Pons (tissue), 1 donor: ENCODE measurements at regions not wholly inside any gene's neighbourhood (a gene's known extent, or its start where the extent isn't known, plus 50 kb on each side); places are given as distances from the start of the nearest gene placed in this dataset.
"Not testable (repeated sequence)": the region's sequence is repeated elsewhere in the genome, so short reads cannot be mapped to it uniquely, and the experiment has no call there.

ENCODE experiments used
- DNase-seq: peaks from one replicate; pipeline ENCODE4 v3.0.0-alpha.2; 2016; ENCODE audit warnings: low spot score

DNA sequence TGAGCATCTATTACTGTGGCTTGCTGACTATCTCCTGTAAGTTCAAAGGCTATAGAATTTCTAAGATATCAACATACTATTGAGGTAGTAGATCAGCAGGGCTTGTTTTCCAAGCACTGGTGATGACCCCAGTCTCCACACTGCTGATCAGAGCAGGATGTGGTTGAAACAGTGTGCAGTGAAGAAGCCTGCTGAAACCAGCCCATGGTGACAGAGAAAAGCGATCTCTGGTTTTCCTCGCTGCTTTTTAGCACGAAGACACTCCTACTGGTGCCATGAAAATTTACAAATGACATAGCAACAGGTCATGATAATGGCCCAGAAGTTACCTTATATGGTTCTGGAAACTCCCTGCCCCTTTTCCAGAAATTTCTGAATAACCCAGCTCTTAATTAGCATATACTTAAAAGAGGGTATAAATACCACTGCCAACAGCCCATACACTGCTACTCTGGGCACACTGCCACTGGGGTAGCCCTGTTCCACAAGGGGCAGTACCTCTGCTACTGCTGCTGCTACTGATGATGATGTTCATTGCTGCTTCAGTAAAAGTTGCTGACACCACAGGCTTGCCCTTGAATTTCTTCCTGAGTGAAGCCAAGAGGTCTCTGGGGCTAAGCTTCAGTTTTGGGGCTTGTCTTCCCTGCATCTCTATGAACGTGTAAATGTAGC, 1689.5 kb upstream of the PCDH10 start:
- no peak for DNase-seq

DNA sequence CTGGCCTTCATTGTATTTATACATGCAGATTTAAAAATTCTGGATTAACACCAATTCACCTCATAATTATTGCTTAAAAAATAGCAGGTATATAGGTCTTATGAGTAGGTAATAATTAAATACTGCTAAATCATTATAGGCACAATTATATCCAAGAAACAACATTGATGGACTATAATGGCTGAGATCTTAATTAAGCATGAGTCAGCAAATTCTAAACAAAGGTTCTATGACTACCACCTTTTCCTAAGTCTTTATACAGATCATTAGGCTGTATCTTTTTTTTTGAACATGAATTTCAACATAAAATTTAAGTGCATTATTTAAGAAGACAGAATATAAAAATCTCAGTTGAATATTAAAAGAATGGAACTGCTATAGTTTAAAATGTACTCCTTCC, 1678.7 kb upstream of the PCDH10 start:
- no peak for DNase-seq

- DNase-seq: no peak
These were observed 1660.3 kb upstream of the PCDH10 start for GRCh38 chr4:131488772-131489171.

DNA sequence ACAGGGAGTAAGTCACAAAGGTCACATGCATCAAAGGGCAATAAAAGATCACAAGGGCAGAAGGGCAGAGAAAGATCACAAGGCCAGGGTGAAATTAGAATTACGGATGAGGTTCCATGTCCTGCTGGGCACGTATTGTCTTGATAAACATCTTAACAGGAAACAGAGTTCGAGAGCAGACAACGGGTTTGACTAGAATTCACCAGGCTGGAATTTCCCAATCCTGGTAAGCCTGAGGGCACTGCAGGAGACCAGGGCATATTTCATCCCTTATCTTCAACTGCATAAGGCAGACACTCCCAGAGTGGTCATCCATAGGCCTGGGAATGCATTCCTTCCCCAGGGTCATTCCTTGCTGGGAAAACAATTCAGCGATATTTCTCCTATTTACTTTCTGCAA, 1652.9 kb upstream of the PCDH10 start:
- not testable (repeated sequence) for DNase-seq

GRCh38 chr4:131499141-131499873, 1649.8 kb upstream of the PCDH10 start:
- no peak for DNase-seq

GRCh38 chr4:131509521-131509920, 1639.6 kb upstream of the PCDH10 start:
- DNase-seq: no peak

DNA sequence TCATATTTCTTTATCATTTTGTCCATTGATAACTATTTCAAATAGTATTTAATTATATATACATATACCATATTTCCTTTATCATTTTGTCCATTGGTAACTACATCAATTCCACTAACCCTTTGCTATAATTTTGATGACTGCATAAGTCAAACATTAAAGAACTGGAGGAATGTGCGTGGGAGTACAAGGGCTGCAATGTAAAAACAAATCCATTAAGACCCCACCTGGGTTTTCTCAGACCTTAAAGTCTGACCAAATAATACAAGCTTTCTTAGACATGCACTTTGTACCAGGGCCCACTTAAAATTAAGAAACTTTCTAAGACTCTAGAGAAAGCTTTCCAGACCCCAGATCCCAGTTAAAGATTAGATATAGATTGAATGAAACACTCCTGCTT, 1622.4 kb upstream of the PCDH10 start:
- DNase-seq: no peak

DNA sequence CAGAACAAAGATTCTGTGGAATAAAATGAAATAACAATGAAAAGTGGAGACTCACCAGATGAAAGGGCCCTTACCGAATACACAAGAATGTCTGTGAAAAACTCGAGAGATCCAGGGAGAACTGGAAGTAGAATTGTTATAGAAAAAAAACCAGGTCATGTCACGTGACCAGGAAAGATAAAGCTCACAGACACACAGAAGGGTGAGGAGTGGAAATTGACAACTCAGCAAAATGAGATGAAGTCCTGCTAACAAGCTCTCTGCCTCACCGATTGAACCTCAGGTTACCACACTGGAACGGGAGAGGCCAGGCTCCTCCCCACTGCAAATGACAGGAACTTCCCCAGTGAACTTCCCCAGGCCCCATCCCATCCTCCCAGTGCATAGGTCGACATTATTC, 1618.0 kb upstream of the PCDH10 start:
- no peak for DNase-seq

GRCh38 chr4:131534944-131535645, 1614.0 kb upstream of the PCDH10 start:
- no peak for DNase-seq

DNA sequence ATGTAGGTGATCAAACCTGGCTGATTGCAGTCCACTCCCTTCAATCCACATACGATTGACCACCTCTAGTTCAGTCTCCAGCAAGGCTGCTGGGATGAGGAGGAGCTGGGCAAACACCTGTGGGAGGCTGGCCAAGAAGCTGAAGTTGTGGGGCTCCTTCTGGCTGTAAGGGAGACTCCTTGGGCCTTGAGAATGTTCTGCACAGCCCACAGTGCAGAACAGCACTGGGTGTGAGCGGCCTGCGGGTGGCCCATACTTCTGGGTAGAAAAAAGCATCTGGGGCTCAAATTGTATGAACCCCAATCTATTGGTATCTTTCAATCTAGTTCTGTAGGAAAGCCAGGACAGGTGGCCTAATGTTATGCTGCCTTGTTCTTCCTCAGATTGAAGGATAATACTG, 1608.8 kb upstream of the PCDH10 start:
- no peak for DNase-seq

DNA sequence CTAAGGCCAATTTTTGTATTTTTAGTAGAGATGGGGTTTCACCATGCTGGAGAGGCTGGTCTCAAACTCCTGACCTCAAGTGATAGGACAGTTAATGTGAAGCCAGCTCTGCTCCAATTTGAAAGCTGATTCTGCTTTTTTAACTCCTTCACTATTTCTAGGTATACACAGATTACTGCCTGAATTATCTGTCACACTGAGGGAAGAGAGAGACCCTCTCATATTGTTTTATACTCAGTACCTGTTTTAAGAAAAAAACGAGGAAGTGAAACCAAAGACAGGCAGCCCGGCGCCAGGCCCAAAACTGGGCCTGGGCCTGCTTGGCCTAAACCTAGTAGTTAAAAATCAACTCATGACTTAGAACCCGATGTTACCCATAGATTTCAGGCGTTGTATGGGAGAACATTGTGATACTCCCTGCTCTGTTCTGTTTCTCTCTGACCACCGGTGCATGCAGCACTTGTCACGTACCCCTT, 1601.5 kb upstream of the PCDH10 start:
- DNase-seq: no peak

DNA sequence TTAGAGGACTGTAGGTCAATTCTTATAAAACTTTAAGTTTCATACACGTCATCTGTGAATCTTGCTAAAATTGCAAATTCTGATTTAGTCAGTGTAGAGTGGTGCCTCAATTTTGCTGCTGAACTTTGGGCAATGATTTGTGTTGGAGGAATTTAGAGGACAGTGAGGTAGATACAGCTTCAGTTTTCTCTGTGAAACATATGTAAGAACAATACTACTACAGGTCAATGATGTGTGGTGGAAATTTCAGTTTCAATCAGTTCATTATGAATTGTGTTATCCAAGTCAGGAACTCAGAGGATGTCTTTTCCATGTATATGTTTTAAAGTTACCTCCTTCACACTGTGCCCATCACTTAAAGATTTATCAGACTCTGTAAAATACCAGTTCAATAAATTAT, 1597.8 kb upstream of the PCDH10 start:
- DNase-seq: no peak

- DNase-seq: no peak
These were observed 1583.1 kb upstream of the PCDH10 start for GRCh38 chr4:131566026-131566425.

GRCh38 chr4:131584587-131584986, 1564.5 kb upstream of the PCDH10 start:
- DNase-seq: no peak

DNA sequence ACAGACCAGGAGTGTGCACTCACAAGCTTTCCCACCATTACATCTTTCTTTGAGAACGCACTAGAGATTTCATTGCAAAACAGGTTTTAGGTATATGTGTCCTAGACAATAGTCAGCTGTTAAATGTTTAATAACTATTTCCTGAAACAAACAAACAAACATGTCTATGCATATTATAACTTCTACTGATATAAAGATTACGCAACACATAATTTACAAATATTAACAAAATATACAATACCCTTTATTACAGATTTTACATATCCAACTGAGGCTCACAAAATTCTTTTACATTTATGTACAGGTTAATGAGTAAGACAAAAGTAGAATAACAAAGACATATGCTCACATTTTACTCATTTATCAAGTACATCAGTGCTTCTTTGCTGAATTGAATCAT, 1554.0 kb upstream of the PCDH10 start:
- no peak for DNase-seq

DNA sequence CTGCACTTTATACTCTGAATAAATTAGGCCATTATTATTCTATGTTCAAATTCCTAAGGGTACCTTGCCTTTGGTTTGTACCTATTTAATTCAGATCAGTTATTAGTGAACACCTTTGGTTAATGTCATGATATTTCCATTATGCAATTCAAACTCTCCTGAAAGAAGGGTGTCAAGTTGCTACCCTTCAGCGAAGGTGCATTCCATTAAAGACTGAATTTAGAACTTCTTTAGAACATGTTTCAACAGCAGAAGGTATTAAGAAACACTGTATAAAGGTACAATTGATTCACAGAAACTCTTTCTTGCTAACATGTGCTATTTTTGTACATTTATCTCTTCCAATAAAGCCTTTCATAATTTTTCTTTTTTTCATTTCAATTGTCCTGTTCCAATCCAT, 1545.4 kb upstream of the PCDH10 start:
- no peak for DNase-seq

DNA sequence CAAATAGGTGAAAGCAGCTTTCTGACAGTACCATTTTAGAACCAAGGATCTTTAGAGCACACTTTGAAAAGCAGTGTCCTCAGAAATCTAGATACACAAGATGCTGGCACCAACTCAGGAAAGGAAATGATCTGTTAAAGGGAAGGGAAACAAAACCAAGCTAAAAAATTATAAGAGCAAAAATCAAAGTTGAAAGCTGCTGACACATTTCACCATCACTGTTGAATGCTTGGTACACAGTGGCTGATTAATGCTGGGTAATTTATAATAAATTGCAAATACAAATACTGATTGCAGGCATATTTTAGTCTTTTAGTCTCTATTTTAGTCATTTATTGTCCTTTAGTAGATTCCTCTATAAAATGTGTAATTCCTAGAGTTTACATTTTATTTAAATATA, 1540.1 kb upstream of the PCDH10 start:
- no peak for DNase-seq

- DNase-seq: not testable (repeated sequence)
These were observed 1538.6 kb upstream of the PCDH10 start for GRCh38 chr4:131610517-131610916.

GRCh38 chr4:131613086-131613823, 1535.8 kb upstream of the PCDH10 start:
- DNase-seq: no peak

DNA sequence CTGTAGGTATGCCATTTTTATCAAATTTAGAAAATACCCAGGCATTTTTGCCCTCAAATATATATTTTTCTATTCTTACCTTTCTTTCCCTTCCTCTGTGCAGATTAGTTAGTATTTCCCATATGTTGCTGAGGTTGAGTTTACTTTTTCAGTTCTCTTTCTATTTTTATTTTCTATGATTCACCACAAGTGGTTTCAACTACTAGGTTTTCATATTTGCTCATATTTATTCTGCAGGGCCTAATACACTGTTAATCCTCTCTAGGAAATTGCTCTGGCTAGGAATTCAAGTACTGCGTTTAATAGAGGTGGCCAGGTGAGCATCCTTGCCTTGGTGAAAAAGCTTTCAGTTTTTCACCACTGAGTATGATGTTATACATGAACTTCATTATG, 1535.3 kb upstream of the PCDH10 start:
- DNase-seq: no peak

DNA sequence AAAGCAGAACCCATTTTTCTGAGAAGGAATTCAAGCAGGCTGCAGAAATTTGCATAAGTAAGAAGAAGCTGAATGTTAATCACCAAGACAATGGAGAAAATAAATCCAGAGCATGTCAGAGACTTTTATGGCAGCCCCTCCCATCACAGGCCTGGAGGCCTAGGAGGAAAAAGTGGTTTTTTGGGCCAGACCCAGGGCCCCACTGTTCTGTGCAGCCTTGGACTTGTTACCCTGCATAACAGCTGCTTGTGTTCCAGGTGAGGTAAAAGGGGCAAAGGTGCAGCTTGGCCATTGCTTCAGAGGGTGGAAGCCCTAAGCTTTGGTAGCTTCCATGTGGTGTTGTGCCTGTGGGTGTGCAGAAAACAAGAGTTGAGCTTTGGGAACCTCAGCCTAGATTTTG, 1516.2 kb upstream of the PCDH10 start:
- no peak for DNase-seq

DNA sequence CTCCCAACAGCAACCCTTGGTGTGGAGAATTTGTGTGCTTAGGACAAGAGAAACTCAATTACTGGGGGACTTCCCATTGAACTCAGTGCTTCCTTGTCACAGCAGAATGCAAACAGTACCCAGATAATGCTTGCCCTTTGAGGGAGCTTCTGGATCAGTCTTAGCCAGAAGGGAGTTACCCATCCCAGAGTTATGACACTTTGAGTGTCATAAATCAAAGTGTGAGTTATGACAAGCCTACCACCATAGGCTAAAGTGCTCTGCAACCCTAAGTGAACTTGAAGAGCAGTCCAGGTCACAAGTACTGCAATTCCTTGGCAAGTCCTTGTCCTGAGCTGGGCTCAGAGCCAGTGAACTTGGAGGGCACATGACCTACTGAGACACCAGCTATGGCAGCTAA, 1513.9 kb upstream of the PCDH10 start:
- DNase-seq: no peak
